CD4-positive, alpha-beta T cell treated with Interleukin-6 for 4 hours (primary cell): ENCODE measurements at regions not wholly inside any gene's neighbourhood (a gene's known extent, or its start where the extent isn't known, plus 50 kb on each side); places are given as distances from the start of the nearest gene placed in this dataset.

Experiments used
- DNase-seq: peaks from one replicate; pipeline ENCODE4 v3.0.0-alpha.2; 2020; ENCODE audit warnings: mixed read lengths

DNA sequence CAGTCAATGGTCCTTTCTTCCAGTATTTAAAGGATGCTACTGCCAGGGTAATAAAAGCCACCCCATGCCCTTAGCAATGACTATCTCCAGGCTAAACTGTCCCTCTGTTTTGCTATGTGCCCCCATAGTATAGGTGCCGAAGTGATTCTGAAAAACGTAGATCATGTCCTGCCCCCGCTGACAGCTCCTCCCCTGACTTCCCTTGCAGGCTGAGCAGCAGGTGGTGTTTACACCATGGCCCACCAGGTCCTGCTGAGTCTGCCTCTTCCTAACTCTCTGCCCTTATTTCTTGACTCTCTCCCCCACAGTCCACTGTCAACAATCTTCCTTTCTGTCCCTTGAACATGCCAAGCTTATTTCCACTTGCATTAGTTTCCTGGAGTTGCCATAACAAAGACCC lies 352.5 kb upstream of the TSHZ2 start:
- no peak for DNase-seq

DNA sequence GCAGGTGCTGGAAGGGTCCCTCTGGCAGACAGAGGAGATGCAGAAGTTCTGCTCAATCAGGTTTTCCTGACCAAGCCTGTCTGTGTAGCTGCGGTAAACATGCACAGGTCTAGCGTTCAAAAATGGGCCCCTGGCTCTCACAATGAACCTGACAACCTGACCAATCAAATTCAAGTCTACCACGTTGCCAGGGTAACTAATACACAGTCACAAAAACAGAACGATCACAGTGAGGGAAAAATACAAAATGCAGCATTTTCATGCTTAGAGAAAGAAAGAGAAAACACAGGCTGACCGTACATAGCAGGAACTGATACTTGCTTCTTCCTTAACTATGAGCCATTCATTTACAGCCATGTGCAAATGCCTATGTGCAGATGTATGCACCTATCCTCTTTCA lies 353.1 kb upstream of the TSHZ2 start:
- no peak for DNase-seq

DNA sequence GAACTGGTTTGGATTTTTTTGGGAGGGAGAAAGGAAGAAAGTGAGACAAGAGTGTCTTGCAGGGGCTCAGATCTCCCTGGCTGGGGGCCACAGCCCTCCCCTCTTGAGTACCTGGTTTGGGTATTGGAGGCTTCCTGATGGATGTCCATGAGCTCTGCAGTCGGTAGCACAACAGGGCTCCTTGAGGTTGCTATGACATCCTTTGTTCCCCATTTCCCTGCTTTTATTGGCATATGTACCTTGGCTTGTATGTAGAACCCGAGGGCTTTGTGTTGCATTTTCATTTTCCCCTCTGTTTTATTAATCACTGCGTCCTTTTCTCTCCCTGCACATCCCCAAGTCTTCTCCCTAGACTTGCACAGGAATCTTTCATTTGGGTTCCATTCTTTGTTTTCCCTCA lies 355.5 kb upstream of the TSHZ2 start:
- no peak for DNase-seq

DNA sequence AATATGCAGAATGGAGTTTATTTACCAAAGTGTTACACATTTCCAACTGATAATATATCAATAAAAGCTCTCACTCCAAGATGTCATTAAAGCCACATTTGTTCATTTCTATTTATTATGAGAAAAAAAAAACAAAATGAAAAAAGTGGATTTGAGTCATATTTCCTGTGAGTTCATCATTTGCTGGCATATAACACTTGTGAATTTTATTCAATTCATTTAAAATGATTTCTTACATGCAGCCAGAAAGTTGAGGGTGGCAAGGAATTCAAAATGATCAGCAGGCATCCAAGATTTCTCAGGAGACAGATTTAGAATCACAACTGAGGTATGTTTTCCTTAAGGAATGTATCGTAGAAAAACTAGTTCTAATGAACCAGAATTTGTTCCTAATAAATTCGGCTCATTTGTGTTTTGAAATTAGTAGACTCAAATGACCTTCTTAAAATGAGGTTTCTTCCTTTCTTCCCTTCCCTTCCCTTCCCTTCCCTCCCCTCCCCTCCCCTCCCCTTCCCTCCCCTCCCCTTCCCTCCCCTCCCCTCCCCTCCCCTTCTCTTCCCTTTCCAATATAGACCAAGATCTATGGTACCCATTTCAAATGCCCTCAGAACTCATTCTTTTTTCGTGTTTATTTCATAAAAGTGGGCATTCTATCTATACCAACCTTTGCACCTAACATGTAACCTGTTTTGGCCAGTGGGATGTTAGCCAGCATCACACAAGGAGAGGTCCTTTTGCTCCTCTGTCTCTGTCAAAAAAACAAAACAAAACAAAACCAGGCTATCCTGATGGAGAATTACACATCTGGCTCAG lies 357.9 kb upstream of the TSHZ2 start:
- DNase-seq, result no peak

DNA sequence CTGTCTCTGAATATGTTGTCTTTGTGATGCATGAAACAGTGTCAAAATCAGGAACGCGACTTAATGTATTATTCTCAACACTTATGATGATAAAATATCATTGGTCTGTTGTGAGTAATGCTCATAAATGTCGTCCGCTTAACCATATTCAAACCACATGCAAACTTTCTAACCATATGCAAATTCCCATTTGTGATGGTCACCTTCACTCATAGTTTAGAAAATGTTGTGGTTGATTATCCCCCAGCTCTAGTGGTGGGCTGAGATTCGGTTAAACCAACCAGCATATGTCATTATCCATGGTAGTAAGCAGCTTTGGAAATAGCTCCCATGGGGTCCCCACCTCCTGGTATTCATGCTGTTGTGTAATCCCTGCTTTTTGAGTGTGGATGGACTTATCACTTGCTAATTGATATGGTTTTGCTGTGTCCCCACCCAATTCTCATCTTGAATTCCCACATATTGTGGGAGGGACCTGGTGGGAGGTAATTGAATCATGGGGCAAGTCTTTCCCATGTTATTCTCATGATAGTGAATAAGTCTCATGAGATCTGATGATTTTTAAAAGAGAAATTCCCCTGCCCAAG lies 360.0 kb upstream of the TSHZ2 start:
- no peak for DNase-seq

DNA sequence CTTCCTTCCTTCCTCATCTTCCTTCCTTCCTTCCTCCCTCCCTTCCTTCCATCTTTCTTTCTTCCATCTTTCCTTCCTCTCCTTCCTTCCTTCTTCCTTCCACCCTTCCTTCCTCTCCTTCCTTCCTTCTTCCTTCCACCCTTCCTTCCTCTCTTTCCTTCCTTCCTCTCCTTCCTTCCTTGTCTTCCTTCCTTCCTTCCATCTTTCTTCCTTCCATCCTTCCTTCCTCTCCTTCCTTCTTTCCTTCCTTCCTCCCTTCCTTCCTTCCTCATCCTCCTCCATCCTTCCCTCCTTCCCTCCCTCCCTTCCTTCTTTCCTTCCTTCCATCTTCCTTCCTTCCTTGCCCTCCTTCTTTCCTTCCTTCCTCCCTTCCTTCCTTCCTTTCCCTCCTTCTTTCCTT lies 361.4 kb upstream of the TSHZ2 start:
- no peak for DNase-seq

DNA sequence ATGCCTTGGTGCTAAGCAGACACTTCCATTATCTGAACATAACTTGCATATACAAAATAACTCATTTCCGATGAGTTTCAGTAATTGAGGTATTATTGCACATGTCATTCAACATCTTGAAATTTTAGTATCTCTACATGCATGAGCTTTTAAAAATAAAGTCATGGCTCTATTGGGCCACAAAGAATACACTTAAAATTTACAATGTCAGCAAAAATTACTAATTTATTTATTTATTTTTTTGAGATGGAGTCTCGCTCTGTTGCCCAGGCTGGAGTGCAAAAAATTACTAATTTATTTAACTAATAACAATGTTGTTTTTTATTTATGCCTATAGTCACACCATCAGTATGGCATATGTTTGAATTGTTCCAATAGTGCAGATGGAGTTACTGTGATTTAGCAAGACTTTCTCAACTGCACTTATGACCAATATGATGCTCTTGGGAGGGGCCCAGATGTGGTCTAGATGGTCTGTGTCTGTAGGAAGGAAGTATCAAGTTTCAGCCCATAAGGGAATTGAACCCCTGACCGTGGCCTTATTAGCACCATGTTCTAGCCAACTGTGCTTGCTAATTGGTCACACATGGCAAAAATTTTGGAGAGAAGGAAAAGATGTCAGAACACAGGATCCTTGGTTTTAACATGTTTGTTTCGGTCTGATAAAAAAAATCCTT lies 370.7 kb upstream of the TSHZ2 start:
- DNase-seq, result no peak

DNA sequence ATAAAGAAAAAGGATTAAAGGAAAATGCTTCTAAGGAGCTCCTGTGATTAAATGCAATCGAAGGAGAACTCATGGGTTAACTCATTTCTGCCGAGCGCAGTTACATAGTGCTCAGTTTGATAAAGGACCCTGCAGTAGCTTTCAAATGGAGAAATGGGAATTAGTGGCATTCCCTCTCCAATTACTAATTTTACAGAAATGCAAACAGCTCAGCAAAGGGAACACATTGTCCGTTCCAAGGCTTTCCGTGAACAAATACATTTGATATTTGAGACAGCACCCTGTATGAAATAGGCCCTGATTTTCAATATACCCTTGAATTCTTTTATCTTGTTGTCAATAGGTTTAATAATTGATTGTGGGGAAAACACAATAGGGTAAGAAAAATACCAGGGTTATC lies 375.9 kb upstream of the TSHZ2 start:
- DNase-seq, result no peak

DNA sequence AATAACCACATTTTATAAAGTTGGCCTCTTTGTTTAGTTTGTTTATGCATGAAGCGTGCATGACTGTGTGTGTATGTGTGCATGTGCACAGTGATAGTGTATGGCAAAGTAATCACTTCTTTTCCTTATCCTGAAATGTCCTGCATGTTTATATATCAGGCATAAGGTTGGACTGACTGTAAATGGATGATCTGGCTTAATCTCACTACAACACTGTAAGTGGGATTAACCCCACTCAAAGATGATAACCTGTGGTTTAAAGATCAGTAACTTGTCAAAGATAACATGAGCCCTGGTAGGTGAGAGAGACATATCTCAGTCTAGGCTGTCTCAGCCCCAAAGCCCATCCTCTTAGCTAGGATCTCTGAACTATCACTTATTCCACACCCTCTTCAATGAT lies 376.6 kb upstream of the TSHZ2 start:
- DNase-seq, result no peak

DNA sequence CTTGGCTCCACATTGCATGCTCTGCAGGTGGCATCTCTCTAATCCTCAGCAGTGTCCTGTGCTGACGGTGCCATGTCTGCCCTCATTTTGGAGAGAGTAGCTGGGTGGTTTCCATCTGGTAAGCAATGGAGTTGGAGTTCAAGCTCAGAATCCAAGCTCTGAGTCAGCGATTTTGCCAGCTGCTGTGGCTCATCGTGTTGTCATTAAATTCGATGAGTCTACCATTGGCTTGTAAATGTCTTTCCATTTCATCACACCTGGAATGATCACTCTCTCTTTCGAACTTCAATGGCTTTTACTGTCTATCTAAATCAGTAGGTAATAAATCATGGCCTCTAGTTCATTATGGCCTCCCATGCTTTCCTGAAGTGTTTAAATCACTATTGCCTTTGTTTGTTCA lies 378.5 kb upstream of the TSHZ2 start:
- DNase-seq, result no peak

DNA sequence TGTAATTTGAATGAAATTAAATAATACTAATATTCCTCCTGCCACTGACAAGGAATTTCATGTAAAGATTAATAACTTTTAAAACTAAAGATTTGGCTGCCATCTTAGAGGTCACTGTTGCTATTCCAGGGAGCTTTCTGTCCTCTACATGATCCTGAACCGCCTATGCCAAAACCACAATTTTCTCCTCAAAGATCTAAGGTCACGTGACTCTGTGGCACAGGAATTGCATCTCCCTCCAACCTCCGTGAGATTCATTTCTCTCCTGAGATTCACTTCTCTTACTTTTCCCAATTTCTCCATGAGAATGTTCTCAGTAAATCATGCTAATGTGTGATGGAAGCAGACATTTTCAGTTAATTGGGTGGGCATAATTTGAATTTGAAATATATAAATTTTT lies 379.6 kb upstream of the TSHZ2 start:
- DNase-seq, result no peak

DNA sequence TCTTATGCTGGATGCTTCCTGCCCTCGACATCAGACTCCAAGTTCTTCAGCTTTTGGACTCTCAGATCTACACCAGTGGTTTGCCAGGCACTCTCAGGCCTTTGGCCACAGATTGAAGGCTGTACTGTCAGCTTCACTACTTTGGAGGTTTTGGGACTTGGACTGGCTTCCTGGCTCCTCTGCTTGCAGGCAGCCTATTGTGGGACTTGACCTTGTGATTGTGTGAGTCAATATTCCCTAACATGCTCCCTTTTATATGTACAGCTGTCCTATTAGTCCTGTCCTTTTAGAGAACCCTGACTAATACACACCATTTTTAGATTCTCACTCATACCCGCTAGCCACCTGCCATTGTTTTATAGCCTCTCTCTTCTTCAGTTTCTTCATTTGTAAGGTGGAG lies 382.1 kb upstream of the TSHZ2 start:
- no peak for DNase-seq

DNA sequence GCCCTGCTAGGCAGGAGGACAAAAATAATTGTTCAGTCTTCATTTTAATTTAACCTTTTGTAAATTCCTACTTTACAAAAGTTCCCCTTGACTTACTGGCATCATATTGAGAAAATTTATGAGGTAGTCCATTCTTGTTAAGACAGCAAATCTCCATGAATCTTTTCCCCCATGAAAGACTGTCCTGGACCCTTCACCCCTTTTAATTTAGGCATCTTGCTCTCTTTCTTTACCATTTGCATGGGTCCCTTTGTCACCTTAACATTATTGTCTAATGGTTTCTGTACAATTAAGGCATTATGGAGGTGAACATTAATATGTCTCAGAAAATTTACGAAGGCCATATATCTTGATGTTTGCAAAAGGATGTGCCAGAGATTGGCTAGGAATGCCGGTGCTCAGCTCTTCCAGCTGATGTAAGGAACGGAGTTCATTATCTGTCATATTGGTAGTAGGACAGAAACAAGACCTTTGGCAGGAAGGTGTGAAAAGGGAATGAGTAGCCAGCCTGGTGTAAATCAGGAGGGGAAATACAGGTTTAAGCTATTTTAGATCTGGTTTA lies 382.8 kb upstream of the TSHZ2 start:
- DNase-seq, result no peak

DNA sequence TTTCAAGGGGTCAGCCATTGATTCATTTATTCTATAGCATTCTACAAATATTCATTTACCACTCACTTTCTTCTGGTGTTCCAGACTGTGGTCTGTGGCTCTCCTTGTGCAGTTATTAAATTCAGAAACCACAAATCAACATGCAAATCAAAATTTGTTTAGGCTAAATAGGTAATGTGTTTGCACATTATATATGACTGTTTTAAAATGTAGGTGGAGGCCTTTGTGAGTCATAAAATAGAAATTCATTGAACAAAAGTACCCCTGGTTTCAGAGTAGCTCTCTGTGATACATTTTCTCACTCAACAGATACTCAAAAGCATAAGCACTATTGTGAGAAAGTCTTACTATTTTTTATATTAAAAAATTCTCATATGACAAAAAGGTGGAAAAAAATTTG lies 385.5 kb upstream of the TSHZ2 start:
- no peak for DNase-seq

DNA sequence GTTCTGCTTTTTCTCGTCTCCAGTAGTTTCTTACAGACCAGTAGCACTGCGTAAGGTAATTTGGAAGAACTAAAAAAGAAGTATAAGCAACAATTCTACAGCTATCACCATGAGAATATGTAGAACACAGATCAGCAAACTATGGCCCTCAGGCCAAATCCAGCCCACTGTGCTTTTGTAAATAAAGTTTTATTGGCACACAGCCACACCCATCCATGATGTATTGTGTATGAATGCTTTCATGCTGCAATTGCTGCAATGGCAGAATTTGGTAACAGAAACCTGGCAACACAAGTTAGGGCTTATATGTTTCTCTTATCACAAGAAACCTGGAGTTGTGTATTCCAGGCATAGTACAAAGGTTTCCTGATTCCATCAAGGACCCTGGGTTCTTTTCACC lies 386.8 kb upstream of the TSHZ2 start:
- no peak for DNase-seq

DNA sequence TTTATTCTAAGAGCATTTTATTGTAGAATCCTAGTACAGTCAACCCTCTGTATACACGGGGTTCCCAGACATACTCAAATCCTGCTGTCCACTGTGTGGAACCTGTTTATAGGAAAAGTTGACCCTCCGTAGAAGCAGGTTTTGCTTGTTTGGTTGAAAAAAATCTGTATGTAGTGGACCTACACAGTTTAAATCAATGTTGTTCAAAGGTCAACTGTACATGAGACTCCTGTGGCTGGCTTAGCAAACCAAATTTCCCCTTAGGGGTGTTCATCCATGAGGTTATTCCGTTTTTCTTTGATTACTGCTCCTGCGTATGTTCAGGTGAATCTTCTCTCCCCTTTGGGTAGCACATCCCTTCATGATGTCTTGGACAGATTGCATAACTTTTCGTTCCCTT lies 387.0 kb upstream of the ZFP64 start:
- DNase-seq, result no peak

DNA sequence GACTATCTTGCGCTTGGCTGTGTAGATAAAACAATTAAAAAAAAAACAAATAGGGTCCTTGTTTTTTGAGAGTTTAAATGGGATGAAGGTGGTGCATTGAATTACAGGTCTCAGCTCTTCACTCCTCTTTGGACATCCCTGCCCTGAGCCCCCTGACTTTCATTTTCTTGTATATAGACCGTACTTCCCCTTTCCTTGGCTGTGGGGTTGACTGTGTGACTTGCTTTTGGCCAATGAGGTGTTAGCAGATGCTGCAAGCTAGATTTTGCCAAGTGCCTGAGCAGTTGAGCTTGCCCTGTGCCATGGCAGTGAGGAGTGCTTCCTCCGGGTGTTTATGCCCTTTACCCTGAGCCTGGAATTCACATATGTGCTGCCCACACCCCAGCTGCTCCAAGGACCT lies 386.1 kb upstream of the ZFP64 start:
- no peak for DNase-seq

DNA sequence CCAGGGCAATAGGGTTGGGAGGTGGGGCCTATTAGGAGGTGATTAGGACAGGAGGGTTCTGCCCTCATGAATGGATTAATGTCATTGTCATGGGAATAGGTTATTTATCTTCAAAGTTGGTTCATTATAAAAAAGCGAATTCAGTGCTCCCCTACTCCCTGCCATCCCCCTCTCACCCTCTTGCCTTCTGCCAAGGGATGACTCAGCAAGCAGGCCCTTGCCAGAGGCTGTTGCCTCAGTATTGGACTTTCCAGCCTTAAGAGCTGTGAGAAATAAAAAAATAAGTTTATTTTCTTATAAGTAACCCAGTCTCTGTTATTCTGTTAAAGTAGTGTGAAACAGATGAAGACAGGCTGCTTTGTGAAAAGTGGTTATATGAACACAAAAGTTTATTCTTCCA lies 381.1 kb upstream of the ZFP64 start:
- DNase-seq, result no peak

DNA sequence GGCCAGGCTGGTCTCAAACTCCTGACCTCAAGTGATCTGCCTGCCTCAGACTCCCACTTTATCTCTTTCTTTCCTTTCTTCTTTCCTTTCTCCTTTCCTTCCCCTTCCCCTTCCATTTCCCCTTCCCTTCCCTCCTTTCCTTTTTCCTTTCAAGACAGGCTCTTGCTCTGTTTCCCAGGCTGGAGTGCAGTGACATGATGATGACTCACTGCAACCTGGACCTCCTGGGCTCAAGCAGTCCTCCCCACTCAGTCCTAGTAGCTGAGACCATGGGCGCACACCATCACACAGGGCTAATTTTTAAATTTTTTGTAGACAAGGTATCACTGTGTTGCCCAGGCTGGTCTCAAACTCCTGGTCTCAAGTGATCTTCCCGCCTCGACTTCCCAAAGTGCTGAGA lies 377.6 kb upstream of the ZFP64 start:
- no peak for DNase-seq

DNA sequence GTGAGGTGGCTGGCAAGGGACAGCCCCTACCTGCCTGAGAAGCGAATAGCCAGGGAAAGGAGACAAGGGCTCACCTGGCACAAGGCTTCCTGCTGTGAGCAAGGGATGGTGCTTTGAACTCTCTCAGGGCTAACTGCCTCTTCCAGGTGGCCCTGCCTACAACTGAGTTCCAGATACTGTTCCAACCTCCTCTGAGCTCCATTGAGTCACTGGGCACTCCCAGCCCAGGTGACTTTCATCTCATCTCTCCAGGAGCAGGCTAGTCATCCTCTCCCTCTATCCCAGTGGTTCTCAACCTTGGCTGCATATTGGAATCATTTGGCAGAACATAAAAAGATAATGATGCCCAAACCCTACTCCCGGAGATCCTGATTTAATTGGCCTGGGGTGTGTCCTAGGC lies 374.0 kb upstream of the ZFP64 start:
- DNase-seq, result no peak

DNA sequence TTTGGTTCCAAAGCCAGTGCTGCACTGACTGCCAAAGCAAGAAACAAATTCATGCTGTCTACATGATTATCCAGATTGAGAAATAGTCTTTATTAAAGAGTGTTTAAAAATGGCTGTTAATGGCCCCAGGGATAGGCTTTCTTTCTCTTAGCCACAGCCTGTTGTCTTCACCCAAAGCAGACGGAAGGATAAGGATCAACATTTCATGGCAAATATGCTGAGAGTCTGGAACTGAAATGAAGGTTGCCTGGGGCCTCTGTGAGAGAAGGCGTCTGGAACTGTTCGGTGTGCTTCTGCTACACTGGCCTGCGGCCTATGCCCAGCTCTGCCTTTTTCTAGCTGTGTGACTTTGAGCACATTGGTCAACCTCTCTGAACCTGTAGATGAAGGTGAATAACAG lies 373.0 kb upstream of the ZFP64 start:
- no peak for DNase-seq

DNA sequence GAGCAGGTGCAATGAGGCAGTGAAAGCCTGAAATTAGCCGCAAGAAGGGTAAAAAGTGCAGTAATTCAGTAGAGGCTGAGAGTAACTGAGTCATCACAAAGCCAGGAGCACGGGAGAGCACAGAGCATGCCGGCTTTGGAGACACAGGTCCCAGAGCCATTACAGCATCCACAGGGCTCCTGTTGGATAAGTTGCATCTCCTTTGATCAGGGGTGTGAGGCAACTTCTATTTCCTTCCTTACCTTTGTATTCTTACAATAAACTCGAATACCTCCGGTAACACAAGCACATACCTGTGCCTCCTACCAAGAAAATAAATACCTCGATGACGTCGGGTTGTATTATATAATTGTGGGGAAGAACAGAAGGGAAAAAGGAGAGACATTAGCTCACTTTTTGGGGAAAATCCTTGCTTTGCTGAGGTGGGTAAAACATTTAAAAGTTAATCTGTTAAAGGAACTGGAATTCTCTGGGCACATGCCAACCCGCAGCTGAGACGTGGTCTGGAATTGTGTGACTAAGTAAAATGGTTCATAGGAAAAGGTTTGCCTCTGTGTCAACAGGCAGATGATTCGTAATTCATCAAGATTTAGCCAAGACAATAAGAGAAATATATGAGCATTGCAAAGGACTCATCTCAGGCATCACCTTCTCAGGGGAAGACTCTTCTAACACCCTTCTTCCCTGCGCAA lies 360.7 kb upstream of the ZFP64 start:
- DNase-seq, result no peak

DNA sequence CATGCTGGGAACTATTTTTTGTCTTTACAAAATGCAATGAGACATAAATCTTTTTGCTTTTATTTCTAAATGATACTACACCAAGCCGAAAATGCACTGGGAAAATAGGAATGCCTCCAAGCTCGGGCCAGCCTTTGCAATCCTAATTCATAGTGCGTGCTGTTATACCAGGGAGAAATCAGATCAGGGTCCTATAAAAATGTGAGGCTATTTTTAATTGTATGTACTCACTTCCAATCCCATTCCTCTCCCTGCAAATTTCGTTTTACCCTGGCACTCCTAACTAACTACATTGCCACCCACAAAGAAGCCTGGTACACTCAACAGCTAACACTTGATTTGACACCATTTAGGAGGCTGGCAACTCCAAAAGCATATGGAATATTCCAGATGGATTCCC lies 350.6 kb upstream of the ZFP64 start:
- no peak for DNase-seq

DNA sequence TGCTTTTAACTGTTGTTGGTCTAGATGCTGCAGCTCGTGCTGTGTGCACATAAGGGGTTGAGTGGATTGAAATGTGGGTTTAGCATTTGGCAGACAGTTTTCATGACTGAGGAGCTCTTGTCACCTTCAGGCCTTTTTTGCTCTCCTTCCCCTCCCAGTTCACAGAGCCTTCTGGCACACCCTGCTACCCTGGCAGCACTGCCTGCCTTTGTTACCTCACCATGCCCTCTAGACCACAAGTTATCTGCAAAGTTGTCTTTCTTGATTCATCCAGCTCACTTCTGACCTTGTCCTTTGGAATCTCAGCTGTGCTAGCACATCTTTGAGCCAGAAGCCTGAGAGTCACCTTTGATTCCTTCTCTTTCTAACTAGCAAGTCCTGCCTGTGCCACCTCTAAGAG lies 348.9 kb upstream of the ZFP64 start:
- no peak for DNase-seq
